Mucosa of descending colon (tissue), 3 donors: ENCODE measurements at regions not wholly inside any gene's neighbourhood (a gene's known extent, or its start where the extent isn't known, plus 50 kb on each side); places are given as distances from the start of the nearest gene placed in this dataset.

Source experiments
- ATAC-seq: fragments of 200-7000 bp; cut with Tn5 transposase; one replicate; pipeline ENCODE4 v1.9.1; 2020; ENCODE audit warnings: mild to moderate bottlenecking, moderate library complexity
- DNase-seq, 3 donors: peaks; one replicate each; pipeline ENCODE4 v3.0.0-alpha.2; 2020
- H3K36me3 ChIP-seq: fragments of 200-600 bp; one replicate; pipeline ENCODE4 v1.8.0; 2021; ENCODE audit warnings: low read depth, mild to moderate bottlenecking
- H3K4me1 ChIP-seq: fragments of 200-600 bp; one replicate; pipeline ENCODE4 v1.8.0; 2021; ENCODE audit warnings: low read depth, mild to moderate bottlenecking
- H3K4me3 ChIP-seq: fragments of 200-600 bp; one replicate; pipeline ENCODE4 v1.8.0; 2021; ENCODE audit warnings: mild to moderate bottlenecking
- H3K9me3 ChIP-seq: fragments of 200-600 bp; one replicate; pipeline ENCODE4 v1.8.0; 2021; ENCODE audit warnings: mild to moderate bottlenecking
- CTCF ChIP-seq: fragments of 200-600 bp; IDR thresholded peaks from one replicate; pipeline ENCODE4 v1.8.0; 2022; ENCODE audit warnings: antibody characterized with exemption, mild to moderate bottlenecking
- intact Hi-C, 2 donors: fragments of 100-400 bp; cut with DNase I in 1 of 2; cut with micrococcal nuclease in 1 of 2; formaldehyde crosslinking; loops; one replicate each; pipeline versions ENCODE4 v1.11.0 to v1.11.1; 2022; cut with DNase I, micrococcal nuclease
- donor health status: DM: no; HTN: no; CAD: no; lungs with moderate emphysema.
- donor health status: DM: no; HTN: no; CAD: no.
- donor health status: DM: no; HTN: yes; CAD: no.

GRCh38 chr1:34328281-34328799 is 151.6 kb downstream of the C1orf94 start:
- intact Hi-C loops = no loop called here
- TF ChIP-seq CTCF = no peak
- no peak for ATAC-seq

GRCh38 chr1:34330061-34330460 is 153.4 kb downstream of the C1orf94 start:
- no peak for TF ChIP-seq CTCF
- no peak for ATAC-seq
- no peaks in the 10 kb centered on the region for H3K36me3 ChIP-seq
- no peaks in the 10 kb centered on the region for H3K4me1 ChIP-seq
- H3K4me3 ChIP-seq = no peak overlapping the region
- no peak for DNase-seq
- no peaks in the 10 kb centered on the region for H3K9me3 ChIP-seq
- intact Hi-C loops = no loop called here

More at GRCh38 chr1:34328281-34328799, 151.6 kb downstream of the C1orf94 start:
- Histone ChIP-seq H3K36me3 (no peaks in the 10 kb centered on the region), H3K9me3 (no peaks in the 10 kb centered on the region), H3K4me1 (no peaks in the 10 kb centered on the region), H3K4me3 (no peak overlapping the region)
- DNase-seq = no peak

DNA sequence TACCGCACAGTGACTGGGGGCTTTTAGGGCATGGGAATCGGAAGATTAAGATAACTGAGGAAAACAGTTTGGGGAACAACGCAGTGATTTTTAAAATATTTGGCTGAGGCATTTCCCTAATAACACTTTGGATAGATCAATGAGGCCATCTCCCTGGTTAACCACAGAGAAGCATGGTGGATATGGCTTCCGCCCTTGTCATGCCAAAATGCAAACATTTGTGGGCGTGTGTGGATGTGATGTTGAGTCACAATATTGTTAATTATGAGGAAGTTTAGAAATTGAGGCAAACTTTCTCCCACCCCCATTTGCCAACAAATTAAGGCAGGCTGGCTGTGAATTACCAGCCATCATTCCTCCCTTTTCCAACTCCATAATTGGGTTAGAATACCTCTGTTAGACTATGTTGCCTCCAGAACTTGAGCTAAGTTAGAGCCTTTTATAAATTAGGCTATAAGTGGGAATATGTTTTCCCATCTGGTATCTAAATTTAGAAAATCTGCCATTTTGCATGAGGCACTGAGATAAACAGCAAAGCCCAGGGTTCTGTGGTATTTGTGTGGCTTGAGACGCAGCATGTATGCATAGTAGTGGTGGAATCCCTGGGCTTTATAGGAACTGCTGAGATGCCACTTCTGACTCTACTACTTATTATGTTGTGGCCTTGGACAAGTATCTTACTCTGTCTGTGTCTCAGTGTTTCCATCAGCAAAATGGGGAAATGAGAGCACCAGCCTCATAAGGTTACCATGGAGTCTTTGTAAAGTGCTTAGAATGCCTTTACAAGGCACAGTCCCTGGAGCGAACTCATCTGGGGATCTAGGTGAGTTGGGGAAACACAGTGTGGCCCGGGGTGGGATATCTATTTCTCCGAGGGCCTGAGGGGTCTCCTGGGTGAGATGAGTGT is 154.6 kb downstream of the C1orf94 start:
- Histone ChIP-seq H3K9me3 (no peaks in the 10 kb centered on the region), H3K4me1 (no peaks in the 10 kb centered on the region), H3K4me3 (no peak overlapping the region), H3K36me3 (no peaks in the 10 kb centered on the region)
- TF ChIP-seq CTCF = no peak
- DNase-seq (no peak), ATAC-seq (no peak)
- intact Hi-C loops = no loop called here

DNA sequence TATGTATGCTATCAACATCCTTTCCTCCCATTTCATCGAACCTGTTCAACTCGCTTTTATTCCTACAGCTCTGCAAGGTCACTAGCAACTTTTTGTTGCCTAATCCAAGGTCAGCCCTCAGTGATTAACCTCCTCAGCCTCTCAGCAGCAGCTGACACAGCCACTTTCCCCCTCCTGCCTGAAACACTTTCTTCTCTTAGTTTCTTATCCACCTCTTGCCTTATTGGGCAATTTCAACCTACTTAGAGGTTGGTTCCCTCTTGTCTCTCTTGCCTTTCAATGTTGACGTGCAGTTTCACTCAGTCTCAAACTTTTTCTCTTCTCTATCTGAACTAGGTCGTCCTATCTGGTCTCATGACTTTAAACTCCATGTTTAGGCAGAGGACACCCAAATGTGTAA is 156.3 kb downstream of the C1orf94 start:
- DNase-seq (no peak), ATAC-seq (no peak)
- no peak overlapping the region for H3K4me3 ChIP-seq
- no peak for TF ChIP-seq CTCF
- H3K4me1 ChIP-seq = no peaks in the 10 kb centered on the region
- no peaks in the 10 kb centered on the region for H3K9me3 ChIP-seq
- H3K36me3 ChIP-seq = no peaks in the 10 kb centered on the region
- intact Hi-C loops = no loop called here

DNA sequence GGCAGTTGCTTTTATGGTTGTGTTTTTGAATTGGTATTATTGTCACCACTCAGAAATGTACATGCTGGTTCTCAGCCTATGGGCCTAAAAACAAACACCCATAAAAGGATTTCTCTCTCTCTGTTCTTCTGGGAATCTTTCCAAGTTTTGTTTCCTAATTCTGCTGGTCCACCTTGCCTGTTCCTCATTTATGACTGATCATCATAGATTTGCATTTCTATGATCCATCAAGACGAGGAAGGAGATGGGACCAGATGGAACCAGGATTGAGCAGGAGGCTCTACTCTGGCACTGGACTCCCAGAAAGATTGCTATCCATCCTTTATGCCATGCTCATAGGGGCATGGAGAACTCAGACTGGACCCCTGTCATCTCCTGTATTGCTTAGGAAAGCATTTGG is 162.2 kb downstream of the C1orf94 start:
- intact Hi-C loops = no loop called here
- DNase-seq (no peak), ATAC-seq (no peak)
- no peaks in the 10 kb centered on the region for H3K9me3 ChIP-seq
- H3K4me3 ChIP-seq = no peak overlapping the region
- no peak for TF ChIP-seq CTCF
- H3K36me3 ChIP-seq = no peaks in the 10 kb centered on the region
- H3K4me1 ChIP-seq = no peaks in the 10 kb centered on the region
